PC-3 (cell line): ENCODE measurements at regions not wholly inside any gene's neighbourhood (a gene's known extent, or its start where the extent isn't known, plus 50 kb on each side); places are given as distances from the start of the nearest gene placed in this dataset.

Experiments used
- EZH2 ChIP-seq: fragments of 300-600 bp; sonication (generic); IDR thresholded peaks from one replicate; pipeline ENCODE4 v1.6.1; 2017; ENCODE audit warnings: antibody characterized with exemption, mild to moderate bottlenecking, low read length; ENCODE audit not compliant: unreplicated experiment
- EZH2phosphoT487 ChIP-seq: fragments of 300-600 bp; sonication (generic); IDR thresholded peaks from 2 replicates; pipeline ENCODE4 v1.6.1; 2018; ENCODE audit warnings: mild to moderate bottlenecking, antibody characterized with exemption, low read length, borderline replicate concordance
- TF ChIP-seq, protein P1 (sequence below): fragments of 300-600 bp; sonication (generic); conservative IDR thresholded peaks from 2 replicates; pipeline ENCODE4 v1.5.1; 2017; ENCODE audit warnings: antibody characterized with exemption, low read depth, mild to moderate bottlenecking, low read length

DNA sequence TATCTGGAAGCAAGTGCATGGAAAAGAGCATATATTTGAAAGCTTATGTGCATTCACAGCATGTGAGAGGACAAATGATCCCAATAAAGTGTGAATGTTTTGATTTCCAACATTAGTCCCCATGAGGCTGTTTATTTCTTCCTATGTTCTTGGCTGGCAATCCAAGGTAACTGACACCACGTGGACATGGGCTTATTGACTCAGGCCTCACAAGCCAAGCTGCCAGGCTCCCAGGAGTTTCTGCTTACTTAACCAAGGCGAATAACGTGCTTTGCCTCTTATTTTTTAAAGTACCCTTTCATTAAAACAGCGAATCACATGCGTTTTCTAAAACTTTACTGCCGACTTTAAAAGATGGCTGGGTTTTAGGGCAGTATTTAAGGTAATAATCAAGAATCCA lies 441.7 kb downstream of the FUT8 start:
- TF ChIP-seq, protein P1, sequence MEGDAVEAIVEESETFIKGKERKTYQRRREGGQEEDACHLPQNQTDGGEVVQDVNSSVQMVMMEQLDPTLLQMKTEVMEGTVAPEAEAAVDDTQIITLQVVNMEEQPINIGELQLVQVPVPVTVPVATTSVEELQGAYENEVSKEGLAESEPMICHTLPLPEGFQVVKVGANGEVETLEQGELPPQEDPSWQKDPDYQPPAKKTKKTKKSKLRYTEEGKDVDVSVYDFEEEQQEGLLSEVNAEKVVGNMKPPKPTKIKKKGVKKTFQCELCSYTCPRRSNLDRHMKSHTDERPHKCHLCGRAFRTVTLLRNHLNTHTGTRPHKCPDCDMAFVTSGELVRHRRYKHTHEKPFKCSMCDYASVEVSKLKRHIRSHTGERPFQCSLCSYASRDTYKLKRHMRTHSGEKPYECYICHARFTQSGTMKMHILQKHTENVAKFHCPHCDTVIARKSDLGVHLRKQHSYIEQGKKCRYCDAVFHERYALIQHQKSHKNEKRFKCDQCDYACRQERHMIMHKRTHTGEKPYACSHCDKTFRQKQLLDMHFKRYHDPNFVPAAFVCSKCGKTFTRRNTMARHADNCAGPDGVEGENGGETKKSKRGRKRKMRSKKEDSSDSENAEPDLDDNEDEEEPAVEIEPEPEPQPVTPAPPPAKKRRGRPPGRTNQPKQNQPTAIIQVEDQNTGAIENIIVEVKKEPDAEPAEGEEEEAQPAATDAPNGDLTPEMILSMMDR, result no peak
- TF ChIP-seq EZH2phosphoT487, result no peak
- TF ChIP-seq EZH2, result no peak
